Breast epithelium (tissue), 3 donors: ENCODE measurements at regions not wholly inside any gene's neighbourhood (a gene's known extent, or its start where the extent isn't known, plus 50 kb on each side); places are given as distances from the start of the nearest gene placed in this dataset.

Experiments
- POLR2A ChIP-seq: fragments of 450-650 bp; IDR thresholded peaks from one replicate; pipeline ENCODE4 v1.6.1; 2016; ENCODE audit warnings: antibody characterized with exemption, mild to moderate bottlenecking, moderate library complexity
- POLR2AphosphoS5 ChIP-seq, 3 donors: sonication (generic); formaldehyde crosslinking; IDR thresholded peaks; one replicate each; pipeline ENCODE4 v1.6.1; 2017; ENCODE audit warnings: antibody characterized with exemption in 3 of 3
- TF ChIP-seq, protein P1 (sequence below), 3 donors: fragments of 450-650 bp; IDR thresholded peaks; one replicate each; pipeline ENCODE4 v1.5.1; 2016 to 2017; ENCODE audit warnings: antibody characterized with exemption in 3 of 3, mild to moderate bottlenecking in 3 of 3, moderate library complexity in 3 of 3

DNA sequence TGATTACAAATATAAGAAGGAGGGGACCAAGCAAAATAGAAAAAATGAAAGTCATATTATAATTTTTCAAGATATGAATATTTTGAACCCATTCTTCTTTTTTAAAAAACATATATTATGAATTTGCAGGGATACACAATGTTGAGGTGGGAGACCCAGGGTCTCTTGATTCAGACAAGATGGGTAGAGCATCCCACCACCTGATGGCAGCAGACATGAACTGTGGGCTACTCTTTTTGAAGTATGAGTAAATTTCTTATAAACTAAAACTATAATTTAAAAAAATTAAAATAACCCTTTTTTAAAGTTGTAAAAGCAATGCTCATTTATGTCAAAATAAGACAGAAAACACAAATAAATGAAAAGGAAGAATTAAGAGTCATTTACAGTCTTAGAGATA lies 202.7 kb upstream of the PRICKLE1 start:
- no peak for TF ChIP-seq POLR2A
- TF ChIP-seq, protein P1, sequence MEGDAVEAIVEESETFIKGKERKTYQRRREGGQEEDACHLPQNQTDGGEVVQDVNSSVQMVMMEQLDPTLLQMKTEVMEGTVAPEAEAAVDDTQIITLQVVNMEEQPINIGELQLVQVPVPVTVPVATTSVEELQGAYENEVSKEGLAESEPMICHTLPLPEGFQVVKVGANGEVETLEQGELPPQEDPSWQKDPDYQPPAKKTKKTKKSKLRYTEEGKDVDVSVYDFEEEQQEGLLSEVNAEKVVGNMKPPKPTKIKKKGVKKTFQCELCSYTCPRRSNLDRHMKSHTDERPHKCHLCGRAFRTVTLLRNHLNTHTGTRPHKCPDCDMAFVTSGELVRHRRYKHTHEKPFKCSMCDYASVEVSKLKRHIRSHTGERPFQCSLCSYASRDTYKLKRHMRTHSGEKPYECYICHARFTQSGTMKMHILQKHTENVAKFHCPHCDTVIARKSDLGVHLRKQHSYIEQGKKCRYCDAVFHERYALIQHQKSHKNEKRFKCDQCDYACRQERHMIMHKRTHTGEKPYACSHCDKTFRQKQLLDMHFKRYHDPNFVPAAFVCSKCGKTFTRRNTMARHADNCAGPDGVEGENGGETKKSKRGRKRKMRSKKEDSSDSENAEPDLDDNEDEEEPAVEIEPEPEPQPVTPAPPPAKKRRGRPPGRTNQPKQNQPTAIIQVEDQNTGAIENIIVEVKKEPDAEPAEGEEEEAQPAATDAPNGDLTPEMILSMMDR (IDR thresholded peaks at IDR 0.05) = no peak
- no peak for TF ChIP-seq POLR2AphosphoS5 (IDR thresholded peaks at IDR 0.05)
